K562 (cell line): ENCODE measurements at regions not wholly inside any gene's neighbourhood (a gene's known extent, or its start where the extent isn't known, plus 50 kb on each side); places are given as distances from the start of the nearest gene placed in this dataset.

Experiments
- ATAC-seq: fragments of 200-7000 bp; cut with Tn5 transposase; 3 replicates; pipeline ENCODE4 v1.9.1; 2020; ENCODE audit warnings: moderate library complexity
- BruUV-seq: library from RNA; stranded (reverse); fragments of 400-500 nt; replicated peaks from 2 replicates; lab custom pipeline; 2021; lab: Mats Ljungman, UMichigan
- CTCF ChIA-PET: fragments of 300-600 bp; formaldehyde crosslinking; extraction: SDS; loops from one replicate; lab custom pipeline; 2021; ENCODE audit warnings: low intra/inter-chr PET ratio; lab: Yijun Ruan, JAX
- POLR2A ChIA-PET: fragments of 300-600, 350-650 bp; sonication (Branson Sonifier 250); formaldehyde crosslinking; extraction: SDS; loops from one replicate; lab custom pipeline; 2021; ENCODE audit warnings: antibody characterized with exemption, inconsistent platforms; lab: Yijun Ruan, JAX
- DNase-seq, 4 experiments: peaks; one replicate each; pipeline versions ENCODE4 v3.0.0 to v3.0.0-alpha.2; 2011 to 2018; ENCODE audit warnings: low spot score in 3 of 4, mixed read lengths in 3 of 4; ENCODE audit errors: extremely low read depth in 1 of 4
- FAIRE-seq: peaks from 2 replicates; lab custom pipeline; 2011; peaks lifted over from hg19 to GRCh38; lab: Jason Lieb, UNC
- H2AFZ ChIP-seq: 2 replicates; pipeline ENCODE4 v1.6.0; 2011; ENCODE audit warnings: low read depth, low read length, control low read depth, inconsistent platforms
- H3K27ac ChIP-seq: fragments of 200-600 bp; 3 replicates; pipeline ENCODE4 v1.8.0; 2011; ENCODE audit warnings: low read depth, mild to moderate bottlenecking, control low read depth, inconsistent platforms, low read length, moderate library complexity, mixed read lengths; ENCODE audit errors: extremely low read depth
- H3K27me3 ChIP-seq, 2 experiments: fragments of 300-600 bp in 1 of 2; 2 replicates in 1 of 2; 3 replicates in 1 of 2; pipeline versions ENCODE4 v1.6.0 to v1.8.0; 2011; ENCODE audit warnings: inconsistent platforms in 2 of 2, low read length in 2 of 2, mild to moderate bottlenecking in 1 of 2, mixed read lengths in 1 of 2, moderate library complexity in 1 of 2; ENCODE audit not compliant: control insufficient read depth in 2 of 2, insufficient read depth in 2 of 2
- H3K36me3 ChIP-seq: fragments of 300-600 bp; 3 replicates; pipeline ENCODE4 v1.8.0; 2011; ENCODE audit warnings: mild to moderate bottlenecking, low read length, inconsistent platforms; ENCODE audit not compliant: control insufficient read depth, insufficient read depth
- H3K4me1 ChIP-seq, 2 experiments: fragments of 200-600 bp in 1 of 2; replicated peaks in 1 of 2; 2 replicates in 1 of 2; 3 replicates in 1 of 2; pipeline versions ENCODE4 v1.5.1 to v1.8.0; 2011; ENCODE audit warnings: inconsistent platforms in 2 of 2, low read length in 2 of 2, mild to moderate bottlenecking in 1 of 2, mixed read lengths in 1 of 2, moderate library complexity in 1 of 2; ENCODE audit not compliant: control insufficient read depth in 2 of 2, insufficient read depth in 2 of 2
- H3K4me2 ChIP-seq: 2 replicates; pipeline ENCODE4 v1.6.1; 2011; ENCODE audit warnings: low read length, control low read depth, inconsistent platforms, mixed read lengths; ENCODE audit not compliant: insufficient read depth
- H3K4me3 ChIP-seq: fragments of 200-600 bp; sonication (generic), shearing (Covaris generic); 2 replicates; pipeline ENCODE4 v1.5.1; 2016; ENCODE audit warnings: control low read depth, inconsistent platforms
- H3K79me2 ChIP-seq: fragments of 200-600 bp; 3 replicates; pipeline ENCODE4 v1.8.0; 2011; ENCODE audit warnings: low read length, inconsistent platforms; ENCODE audit not compliant: control insufficient read depth, insufficient read depth
- H3K9ac ChIP-seq, 2 experiments: 2 replicates each; pipeline versions ENCODE4 v1.6.0 to v1.6.1; 2011; ENCODE audit warnings: low read depth in 2 of 2, low read length in 2 of 2, control low read depth in 1 of 2, inconsistent platforms in 1 of 2, mild to moderate bottlenecking in 1 of 2, mixed read lengths in 1 of 2; ENCODE audit not compliant: insufficient read depth in 1 of 2
- H3K9me1 ChIP-seq: one replicate; pipeline ENCODE4 v1.6.0; 2011; ENCODE audit warnings: inconsistent platforms, mild to moderate bottlenecking, low read length, moderate library complexity; ENCODE audit not compliant: control insufficient read depth, insufficient read depth
- H3K9me3 ChIP-seq: replicated peaks from 2 replicates; pipeline ENCODE4 v1.5.1; 2011; ENCODE audit warnings: low read depth, low read length, inconsistent platforms; ENCODE audit not compliant: control insufficient read depth, insufficient read depth
- H4K20me1 ChIP-seq: replicated peaks from 2 replicates; pipeline ENCODE4 v1.6.1; 2011; ENCODE audit warnings: low read length, inconsistent platforms, mixed read lengths; ENCODE audit not compliant: control insufficient read depth, insufficient read depth
- ESRRB ChIP-seq: fragments of 250-450 bp; sonication (Bioruptor Pico); IDR thresholded peaks from 2 replicates; pipeline ENCODE4 v1.5.0; 2020; ENCODE audit warnings: mild to moderate bottlenecking, moderate library complexity, borderline replicate concordance
- HDGF ChIP-seq: fragments of 450-650 bp; IDR thresholded peaks from 2 replicates; pipeline ENCODE4 v1.6.1; 2016
- KAT8 ChIP-seq: fragments of 450-650 bp; IDR thresholded peaks from 2 replicates; pipeline ENCODE4 v1.6.1; 2016; ENCODE audit warnings: low read depth, mild to moderate bottlenecking
- KDM2B ChIP-seq: fragments of 250-450 bp; sonication (Bioruptor Pico); IDR thresholded peaks from 2 replicates; pipeline ENCODE4 v1.8.0; 2021; ENCODE audit warnings: mild to moderate bottlenecking, moderate library complexity
- MAZ ChIP-seq, 2 experiments: fragments of 450-650 bp in 1 of 2; sonication (generic) in 1 of 2; formaldehyde crosslinking; IDR thresholded peaks in 1 of 2; conservative IDR thresholded peaks in 1 of 2; 2 replicates each; pipeline versions ENCODE4 v1.4.0 to v1.5.0; 2020; ENCODE audit warnings: mild to moderate bottlenecking in 1 of 2, missing genetic modification reagents in 1 of 2
- NFYB ChIP-seq: IDR thresholded peaks from 2 replicates; pipeline ENCODE4 v1.6.1; 2011; ENCODE audit warnings: mild to moderate bottlenecking, moderate library complexity; ENCODE audit not compliant: insufficient read length; ENCODE audit errors: extremely low read depth
- RFX7 ChIP-seq: fragments of 250-450 bp; sonication (Bioruptor Pico); IDR thresholded peaks from 2 replicates; pipeline ENCODE4 v1.5.1; 2021; ENCODE audit warnings: mild to moderate bottlenecking
- ZBTB7A ChIP-seq: IDR thresholded peaks from 2 replicates; pipeline ENCODE4 v1.6.1; 2011; ENCODE audit warnings: low read depth, mild to moderate bottlenecking, low read length, moderate library complexity, borderline replicate concordance; ENCODE audit not compliant: control insufficient read depth
- ZC3H4 ChIP-seq: sonication (generic); formaldehyde crosslinking; IDR thresholded peaks from 2 replicates; pipeline ENCODE4 v1.9.0; 2021; ENCODE audit warnings: missing genetic modification reagents, borderline replicate concordance
- ZNF175 ChIP-seq: fragments of 200-800 bp; sonication (Bioruptor generic); IDR thresholded peaks from 2 replicates; pipeline ENCODE4 v1.6.1; 2016; ENCODE audit warnings: low read depth, mild to moderate bottlenecking, missing genetic modification characterization, missing compliant biosample characterization
- ZNF23 ChIP-seq: fragments of 250-450 bp; sonication (Bioruptor Pico); IDR thresholded peaks from 2 replicates; pipeline ENCODE4 v1.4.0; 2020; ENCODE audit warnings: mild to moderate bottlenecking
- in situ Hi-C: fragments of 300-500 bp; cut with MboI; formaldehyde crosslinking; loops from 4 replicates; pipeline ENCODE4 v1.15.0; 2018; ENCODE audit warnings: inconsistent platforms, mixed read lengths
- intact Hi-C: fragments of 100-400 bp; cut with micrococcal nuclease; formaldehyde crosslinking; loops from 2 replicates; pipeline ENCODE4 v1.14.2; 2022
- TF ChIP-seq, protein P1 (sequence below): fragments of 450-650 bp; IDR thresholded peaks from 2 replicates; pipeline ENCODE4 v1.6.1; 2016; ENCODE audit warnings: low read depth
- TF ChIP-seq, protein P2 (sequence below), 3 experiments: fragments of 200-800 bp in 1 of 3; sonication (Bioruptor generic) in 1 of 3; sonication (generic) in 1 of 3; formaldehyde crosslinking in 1 of 3; IDR thresholded peaks; 2 replicates each; pipeline versions ENCODE4 v1.6.1 to v1.8.0; 2016 to 2022; ENCODE audit warnings: mild to moderate bottlenecking in 2 of 3, missing compliant biosample characterization in 2 of 3, missing genetic modification characterization in 2 of 3, missing genetic modification reagents in 1 of 3

DNA sequence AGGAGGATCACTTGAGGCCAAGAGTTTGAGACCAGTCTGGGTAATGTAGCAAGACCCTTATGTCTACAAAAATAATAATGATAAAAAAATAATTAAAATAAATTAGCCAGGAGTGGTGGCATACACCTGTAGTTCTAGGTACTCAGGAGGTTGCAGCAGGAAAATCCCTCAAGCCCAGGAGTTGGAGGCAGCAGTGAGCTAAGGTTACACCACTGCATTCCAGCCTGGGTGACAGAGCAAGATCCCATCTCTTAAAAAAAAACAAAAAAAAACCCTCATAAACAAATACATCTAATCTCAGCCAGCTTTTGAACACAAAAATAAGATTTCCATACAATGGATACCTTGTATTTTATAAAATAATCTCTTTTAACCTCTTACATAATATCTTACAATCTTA, 363.3 kb upstream of the KLF4 start:
- no peak overlapping the region for H2AFZ ChIP-seq
- H3K4me2 ChIP-seq: no peak overlapping the region
- no TSS peak for BruUV-seq
- TF ChIP-seq KDM2B (CRISPR knock-in tag) (no peak), ZBTB7A (no peak), RFX7 (CRISPR knock-in tag) (no peak), MAZ (CRISPR knock-in tag; conservative IDR thresholded peaks at IDR 0.05 in 1 of 2, IDR thresholded peaks at IDR 0.05 in 1 of 2) (no peak), ESRRB (CRISPR knock-in tag) (no peak), ZNF175 (CRISPR knock-in tag) (no peak), KAT8 (no peak), NFYB (no peak), ZC3H4 (CRISPR knock-in tag) (no peak), ZNF23 (CRISPR knock-in tag) (no peak), HDGF (no peak)
- TF ChIP-seq, protein P1, sequence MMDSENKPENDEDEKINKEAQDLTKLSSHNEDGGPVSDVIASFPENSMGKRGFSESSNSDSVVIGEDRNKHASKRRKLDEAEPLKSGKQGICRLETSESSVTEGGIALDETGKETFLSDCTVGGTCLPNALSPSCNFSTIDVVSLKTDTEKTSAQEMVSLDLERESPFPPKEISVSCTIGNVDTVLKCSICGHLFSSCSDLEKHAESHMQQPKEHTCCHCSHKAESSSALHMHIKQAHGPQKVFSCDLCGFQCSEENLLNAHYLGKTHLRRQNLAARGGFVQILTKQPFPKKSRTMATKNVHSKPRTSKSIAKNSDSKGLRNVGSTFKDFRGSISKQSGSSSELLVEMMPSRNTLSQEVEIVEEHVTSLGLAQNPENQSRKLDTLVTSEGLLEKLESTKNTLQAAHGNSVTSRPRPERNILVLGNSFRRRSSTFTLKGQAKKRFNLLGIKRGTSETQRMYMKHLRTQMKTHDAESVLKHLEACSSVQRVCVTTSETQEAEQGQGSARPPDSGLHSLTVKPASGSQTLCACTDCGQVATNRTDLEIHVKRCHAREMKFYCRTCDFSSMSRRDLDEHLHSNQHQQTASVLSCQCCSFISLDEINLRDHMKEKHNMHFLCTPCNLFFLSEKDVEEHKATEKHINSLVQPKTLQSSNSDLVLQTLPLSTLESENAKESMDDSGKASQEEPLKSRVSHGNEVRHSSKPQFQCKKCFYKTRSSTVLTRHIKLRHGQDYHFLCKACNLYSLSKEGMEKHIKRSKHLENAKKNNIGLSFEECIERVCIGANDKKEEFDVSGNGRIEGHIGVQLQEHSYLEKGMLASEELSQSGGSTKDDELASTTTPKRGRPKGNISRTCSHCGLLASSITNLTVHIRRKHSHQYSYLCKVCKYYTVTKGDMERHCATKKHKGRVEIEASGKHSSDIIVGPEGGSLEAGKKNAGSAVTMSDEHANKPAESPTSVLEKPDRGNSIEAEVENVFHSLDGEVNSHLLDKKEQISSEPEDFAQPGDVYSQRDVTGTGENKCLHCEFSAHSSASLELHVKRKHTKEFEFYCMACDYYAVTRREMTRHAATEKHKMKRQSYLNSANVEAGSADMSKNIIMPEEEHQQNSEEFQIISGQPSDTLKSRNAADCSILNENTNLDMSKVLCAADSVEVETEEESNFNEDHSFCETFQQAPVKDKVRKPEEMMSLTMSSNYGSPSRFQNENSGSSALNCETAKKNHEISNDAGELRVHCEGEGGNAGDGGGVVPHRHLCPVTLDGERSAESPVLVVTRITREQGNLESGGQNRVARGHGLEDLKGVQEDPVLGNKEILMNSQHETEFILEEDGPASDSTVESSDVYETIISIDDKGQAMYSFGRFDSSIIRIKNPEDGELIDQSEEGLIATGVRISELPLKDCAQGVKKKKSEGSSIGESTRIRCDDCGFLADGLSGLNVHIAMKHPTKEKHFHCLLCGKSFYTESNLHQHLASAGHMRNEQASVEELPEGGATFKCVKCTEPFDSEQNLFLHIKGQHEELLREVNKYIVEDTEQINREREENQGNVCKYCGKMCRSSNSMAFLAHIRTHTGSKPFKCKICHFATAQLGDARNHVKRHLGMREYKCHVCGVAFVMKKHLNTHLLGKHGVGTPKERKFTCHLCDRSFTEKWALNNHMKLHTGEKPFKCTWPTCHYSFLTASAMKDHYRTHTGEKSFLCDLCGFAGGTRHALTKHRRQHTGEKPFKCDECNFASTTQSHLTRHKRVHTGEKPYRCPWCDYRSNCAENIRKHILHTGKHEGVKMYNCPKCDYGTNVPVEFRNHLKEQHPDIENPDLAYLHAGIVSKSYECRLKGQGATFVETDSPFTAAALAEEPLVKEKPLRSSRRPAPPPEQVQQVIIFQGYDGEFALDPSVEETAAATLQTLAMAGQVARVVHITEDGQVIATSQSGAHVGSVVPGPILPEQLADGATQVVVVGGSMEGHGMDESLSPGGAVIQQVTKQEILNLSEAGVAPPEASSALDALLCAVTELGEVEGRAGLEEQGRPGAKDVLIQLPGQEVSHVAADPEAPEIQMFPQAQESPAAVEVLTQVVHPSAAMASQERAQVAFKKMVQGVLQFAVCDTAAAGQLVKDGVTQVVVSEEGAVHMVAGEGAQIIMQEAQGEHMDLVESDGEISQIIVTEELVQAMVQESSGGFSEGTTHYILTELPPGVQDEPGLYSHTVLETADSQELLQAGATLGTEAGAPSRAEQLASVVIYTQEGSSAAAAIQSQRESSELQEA: no peak
- TF ChIP-seq, protein P2, sequence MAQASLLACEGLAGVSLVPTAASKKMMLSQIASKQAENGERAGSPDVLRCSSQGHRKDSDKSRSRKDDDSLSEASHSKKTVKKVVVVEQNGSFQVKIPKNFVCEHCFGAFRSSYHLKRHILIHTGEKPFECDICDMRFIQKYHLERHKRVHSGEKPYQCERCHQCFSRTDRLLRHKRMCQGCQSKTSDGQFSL (CRISPR knock-in tag; IDR thresholded peaks at IDR 0.05): no peak
- TF ChIP-seq, protein P2 (tag; IDR thresholded peaks at IDR 0.05): no peak
- H3K9me3 ChIP-seq: no peaks in the 10 kb centered on the region
- in situ Hi-C loops: no loop called here
- H3K36me3 ChIP-seq: no peaks in the 10 kb centered on the region
- H3K9ac ChIP-seq: no peak overlapping the region
- peaks cover 0 to 18% of the 10 kb centered on the region in 2 experiments; a peak in 3 of 5 replicates for H3K27me3 ChIP-seq
- no peaks in the 10 kb centered on the region for H4K20me1 ChIP-seq
- intact Hi-C loops: no loop called here
- no peak overlapping the region for H3K4me3 ChIP-seq
- ATAC-seq: no peak
- H3K79me2 ChIP-seq: no peaks in the 10 kb centered on the region
- POLR2A ChIA-PET: no interaction called here
- DNase-seq: no peak
- H3K9me1 ChIP-seq: no peaks in the 10 kb centered on the region
- no peak for FAIRE-seq
- CTCF ChIA-PET: interaction anchor here (0.7 kb wide), 1 partner anchor 324 kb away, joined by 3 read pairs; no protein-coding TSS in a partner anchor
- no peaks in the 10 kb centered on the region for H3K4me1 ChIP-seq
- H3K27ac ChIP-seq: no peak overlapping the region
